ENCODE measurements at regions not wholly inside any gene's neighbourhood (a gene's known extent, or its start where the extent isn't known, plus 50 kb on each side); places are given as distances from the start of the nearest gene placed in this dataset.

DNA sequence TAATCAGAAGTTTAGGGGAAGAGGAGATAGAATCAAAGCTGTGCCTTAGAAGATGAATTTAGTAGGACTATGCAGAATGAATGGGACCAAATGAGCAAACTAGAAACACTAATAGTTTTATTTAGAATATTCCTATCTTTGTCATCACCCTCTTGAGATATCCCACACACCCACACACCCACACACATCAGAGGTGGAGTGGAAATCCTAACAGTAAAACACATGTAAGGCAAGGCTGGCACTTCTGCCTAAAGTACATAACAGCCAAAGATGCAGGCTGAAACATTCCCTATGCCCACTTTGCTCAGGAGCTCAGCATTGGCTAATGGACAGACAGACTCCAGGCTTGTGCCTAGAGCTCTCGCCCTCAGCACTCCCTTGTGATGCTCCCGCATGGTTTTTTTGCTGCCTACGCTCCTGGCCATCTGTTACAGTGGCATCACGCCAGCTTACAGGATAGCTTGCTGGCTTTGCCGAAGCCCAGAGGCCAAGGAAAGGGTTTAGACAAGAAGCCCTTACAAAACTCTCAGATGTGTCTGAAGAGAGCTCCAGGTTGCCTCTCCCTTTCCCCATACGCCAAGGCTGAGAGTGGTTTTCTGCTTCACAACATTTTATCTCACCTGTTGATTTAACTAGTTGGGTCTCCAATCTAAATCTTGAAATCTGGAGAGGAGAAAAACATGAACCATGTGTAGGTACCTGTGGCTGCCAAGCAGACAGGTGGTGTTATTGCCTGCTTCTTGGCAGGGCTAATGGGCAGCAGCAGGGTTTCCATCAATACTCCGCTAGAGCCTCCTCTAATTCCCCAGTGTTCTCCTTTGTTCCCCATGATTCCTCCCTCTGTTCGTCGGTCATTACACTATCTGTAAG lies 282.6 kb upstream of the ID4 start:
- no peak overlapping the region for H3K4me3 ChIP-seq
- no peak for DNase-seq (ENCODE audit: extremely low read depth in 1 of 4, low spot score in 3 of 4)
- H3K4me1 ChIP-seq (replicated peaks in 1 of 2; ENCODE audit: control insufficient read depth in 2 of 2, insufficient read depth in 2 of 2, low read length in 2 of 2): no peaks in the 10 kb centered on the region
- ChIA-PET POLR2A (no interaction called here), CTCF (ENCODE audit: low intra/inter-chr PET ratio) (no interaction called here)
- no peak overlapping the region for H3K9ac ChIP-seq (ENCODE audit: insufficient read depth in 1 of 2, low read depth in 2 of 2, low read length in 2 of 2)
- H3K27me3 ChIP-seq (ENCODE audit: control insufficient read depth in 2 of 2, insufficient read depth in 2 of 2, low read length in 2 of 2): no peaks in the 10 kb centered on the region
- intact Hi-C loops (cut with micrococcal nuclease): no loop called here
- ATAC-seq: no peak
- TF ChIP-seq HIVEP1 (CRISPR knock-in tag; IDR thresholded peaks at IDR 0.05): no peak
- TF ChIP-seq CXXC5 (CRISPR knock-in tag; IDR thresholded peaks at IDR 0.05): no peak
- no peak for TF ChIP-seq HNRNPL (IDR thresholded peaks at IDR 0.05; ENCODE audit: low read depth, low read length)
- no peak for TF ChIP-seq ARID1B (IDR thresholded peaks at IDR 0.05)
- TF ChIP-seq, protein P1, sequence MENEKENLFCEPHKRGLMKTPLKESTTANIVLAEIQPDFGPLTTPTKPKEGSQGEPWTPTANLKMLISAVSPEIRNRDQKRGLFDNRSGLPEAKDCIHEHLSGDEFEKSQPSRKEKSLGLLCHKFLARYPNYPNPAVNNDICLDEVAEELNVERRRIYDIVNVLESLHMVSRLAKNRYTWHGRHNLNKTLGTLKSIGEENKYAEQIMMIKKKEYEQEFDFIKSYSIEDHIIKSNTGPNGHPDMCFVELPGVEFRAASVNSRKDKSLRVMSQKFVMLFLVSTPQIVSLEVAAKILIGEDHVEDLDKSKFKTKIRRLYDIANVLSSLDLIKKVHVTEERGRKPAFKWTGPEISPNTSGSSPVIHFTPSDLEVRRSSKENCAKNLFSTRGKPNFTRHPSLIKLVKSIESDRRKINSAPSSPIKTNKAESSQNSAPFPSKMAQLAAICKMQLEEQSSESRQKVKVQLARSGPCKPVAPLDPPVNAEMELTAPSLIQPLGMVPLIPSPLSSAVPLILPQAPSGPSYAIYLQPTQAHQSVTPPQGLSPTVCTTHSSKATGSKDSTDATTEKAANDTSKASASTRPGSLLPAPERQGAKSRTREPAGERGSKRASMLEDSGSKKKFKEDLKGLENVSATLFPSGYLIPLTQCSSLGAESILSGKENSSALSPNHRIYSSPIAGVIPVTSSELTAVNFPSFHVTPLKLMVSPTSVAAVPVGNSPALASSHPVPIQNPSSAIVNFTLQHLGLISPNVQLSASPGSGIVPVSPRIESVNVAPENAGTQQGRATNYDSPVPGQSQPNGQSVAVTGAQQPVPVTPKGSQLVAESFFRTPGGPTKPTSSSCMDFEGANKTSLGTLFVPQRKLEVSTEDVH (IDR thresholded peaks at IDR 0.05; ENCODE audit: low read depth, partially characterized antibody): no peak
- no peak for TF ChIP-seq POLR2B (IDR thresholded peaks at IDR 0.05; ENCODE audit: low read depth, partially characterized antibody)
- TF ChIP-seq TEAD1 (CRISPR knock-in tag; IDR thresholded peaks at IDR 0.05): no peak
- TF ChIP-seq CHAMP1 (IDR thresholded peaks at IDR 0.05): no peak
- no peak for TF ChIP-seq ZNF134 (CRISPR knock-in tag; conservative IDR thresholded peaks at IDR 0.05)
- TF ChIP-seq ZNF639 (CRISPR knock-in tag; conservative IDR thresholded peaks at IDR 0.05 in 1 of 2, IDR thresholded peaks at IDR 0.05 in 1 of 2): no peak
- no peaks in the 10 kb centered on the region for H3K36me3 ChIP-seq (ENCODE audit: control insufficient read depth, insufficient read depth, low read length)
- H3K4me2 ChIP-seq (ENCODE audit: insufficient read depth, low read length): no peak overlapping the region
- H4K20me1 ChIP-seq (replicated peaks; ENCODE audit: control insufficient read depth, insufficient read depth, low read length): no peaks in the 10 kb centered on the region
- 1% methylated on average over 9 of the region's 9 CpGs for WGBS (ENCODE audit: insufficient coverage, low coverage, missing lambda C conversion rate)
- no peak for FAIRE-seq
- in situ Hi-C loops (cut with MboI): no loop called here
- no TSS peak for BruUV-seq (replicated peaks)
- H2AFZ ChIP-seq (ENCODE audit: low read depth, low read length): no peak overlapping the region
- H3K27ac ChIP-seq (ENCODE audit: extremely low read depth, low read depth, low read length): no peak overlapping the region
- H3K9me3 ChIP-seq (replicated peaks; ENCODE audit: control insufficient read depth, insufficient read depth, low read depth, low read length): no peaks in the 10 kb centered on the region; the same call in 1 of the 2 replicates
- H3K79me2 ChIP-seq (ENCODE audit: control insufficient read depth, insufficient read depth, low read length): no peaks in the 10 kb centered on the region
- H3K9me1 ChIP-seq (ENCODE audit: control insufficient read depth, insufficient read depth, low read length): no peaks in the 10 kb centered on the region
